ENCODE measurements at regions not wholly inside any gene's neighbourhood (a gene's known extent, or its start where the extent isn't known, plus 50 kb on each side); places are given as distances from the start of the nearest gene placed in this dataset.

DNA sequence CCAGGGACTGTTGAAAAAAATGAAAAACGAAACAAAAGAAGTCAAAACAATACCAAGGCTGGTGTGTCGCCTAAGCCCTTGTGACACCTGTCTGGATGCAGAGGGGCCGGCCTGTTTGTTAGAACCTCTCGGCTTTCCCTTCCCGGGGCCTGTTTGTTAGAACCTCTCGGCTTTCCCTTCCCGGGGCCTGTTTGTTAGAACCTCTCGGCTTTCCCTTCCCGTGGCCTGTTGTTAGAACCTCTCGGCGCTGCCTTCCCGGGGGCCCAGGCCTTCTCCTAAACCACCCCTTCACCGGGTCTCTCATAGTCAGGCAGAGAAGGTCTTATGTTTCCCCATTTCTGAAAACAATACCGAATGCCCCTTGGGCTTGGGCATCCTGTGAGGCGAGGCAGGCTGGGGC lies 180.0 kb downstream of the BANP start:
- no peak overlapping the region for H2BK12ac ChIP-seq (ENCODE audit: low read length in 2 of 2)
- no peak overlapping the region for H2AFZ ChIP-seq (ENCODE audit: low read depth, low read length)
- no peak for DNase-seq
- no peak overlapping the region for H2BK5ac ChIP-seq (ENCODE audit: low read depth, low read length, poor library complexity, severe bottlenecking)
- H3K4me1 ChIP-seq (ENCODE audit: control insufficient read depth, insufficient read depth, low read depth, low read length), result no peaks in the 10 kb centered on the region
- H2BK120ac ChIP-seq (ENCODE audit: low read depth, low read length), result no peak overlapping the region
- H4K91ac ChIP-seq (ENCODE audit: low read length), result peak overlapping the region; percentile 61
- no peaks in the 10 kb centered on the region for H3K79me1 ChIP-seq (replicated peaks; ENCODE audit: low read length, poor library complexity, severe bottlenecking)
- H2AK5ac ChIP-seq (ENCODE audit: low read length, severe bottlenecking), result no peak overlapping the region
- H3K4me3 ChIP-seq (ENCODE audit: insufficient read depth in 1 of 2, low read depth in 1 of 2, low read length in 2 of 2), result no peak overlapping the region
- peaks cover 0 to 32% of the 10 kb centered on the region in 2 experiments for H3K27me3 ChIP-seq (ENCODE audit: control insufficient read depth in 1 of 2, insufficient read depth in 1 of 2, low read length in 2 of 2)
- no peak overlapping the region for H2BK15ac ChIP-seq (ENCODE audit: low read depth, poor library complexity, severe bottlenecking)
- no peak overlapping the region for H3K4me2 ChIP-seq (ENCODE audit: low read length, poor library complexity, severe bottlenecking)
- no peak overlapping the region for H3K18ac ChIP-seq (ENCODE audit: low read depth in 1 of 2, low read length in 2 of 2)
- H4K8ac ChIP-seq (ENCODE audit: low read length), result no peak overlapping the region
- H3K27ac ChIP-seq (ENCODE audit: low read length, poor library complexity, severe bottlenecking), result no peak overlapping the region
- H3K9ac ChIP-seq (ENCODE audit: low read length), result no peak overlapping the region
- no peaks in the 10 kb centered on the region for H3K9me3 ChIP-seq (ENCODE audit: control insufficient read depth, low read length)
- H3K23ac ChIP-seq (ENCODE audit: low read length in 2 of 2), result no peak overlapping the region
- peak overlapping the region in 1 of 2 experiments; percentile 60 for H3K4ac ChIP-seq (ENCODE audit: low read depth in 1 of 2, low read length in 2 of 2)
- 92% methylated on average over 15 of the region's 15 CpGs for WGBS
- peak overlapping the region in 1 of 2 experiments; percentile 4 for H3K14ac ChIP-seq (ENCODE audit: low read length in 2 of 2)
- peaks cover 0 to 3% of the 10 kb centered on the region in 2 experiments for H3K36me3 ChIP-seq (ENCODE audit: control insufficient read depth in 1 of 2, insufficient read depth in 2 of 2, low read depth in 1 of 2, low read length in 2 of 2)

GRCh38 chr16:88131966-88132365 lies 180.7 kb downstream of the BANP start:
- H2AK5ac ChIP-seq (ENCODE audit: low read length, severe bottlenecking), result no peak overlapping the region
- no peak overlapping the region for H4K91ac ChIP-seq (ENCODE audit: low read length)
- no peak overlapping the region for H2BK15ac ChIP-seq (ENCODE audit: low read depth, poor library complexity, severe bottlenecking)
- no peaks in the 10 kb centered on the region for H3K4me1 ChIP-seq (ENCODE audit: control insufficient read depth, insufficient read depth, low read depth, low read length)
- no peaks in the 10 kb centered on the region for H3K79me1 ChIP-seq (replicated peaks; ENCODE audit: low read length, poor library complexity, severe bottlenecking)
- H3K9me3 ChIP-seq (ENCODE audit: control insufficient read depth, low read length), result no peaks in the 10 kb centered on the region
- peaks cover 0 to 32% of the 10 kb centered on the region in 2 experiments for H3K27me3 ChIP-seq (ENCODE audit: control insufficient read depth in 1 of 2, insufficient read depth in 1 of 2, low read length in 2 of 2)
- H2BK12ac ChIP-seq (ENCODE audit: low read length in 2 of 2), result no peak overlapping the region
- H4K8ac ChIP-seq (ENCODE audit: low read length), result no peak overlapping the region
- H3K36me3 ChIP-seq (ENCODE audit: control insufficient read depth in 1 of 2, insufficient read depth in 2 of 2, low read depth in 1 of 2, low read length in 2 of 2), result peaks cover 0 to 3% of the 10 kb centered on the region in 2 experiments
- H3K14ac ChIP-seq (ENCODE audit: low read length in 2 of 2), result no peak overlapping the region
- H3K9ac ChIP-seq (ENCODE audit: low read length), result no peak overlapping the region
- H3K4ac ChIP-seq (ENCODE audit: low read depth in 1 of 2, low read length in 2 of 2), result no peak overlapping the region
- no peak for DNase-seq
- no peak overlapping the region for H3K23ac ChIP-seq (ENCODE audit: low read length in 2 of 2)
- H2BK5ac ChIP-seq (ENCODE audit: low read depth, low read length, poor library complexity, severe bottlenecking), result no peak overlapping the region
- H3K4me2 ChIP-seq (ENCODE audit: low read length, poor library complexity, severe bottlenecking), result no peak overlapping the region
- H2AFZ ChIP-seq (ENCODE audit: low read depth, low read length), result no peak overlapping the region
- H3K18ac ChIP-seq (ENCODE audit: low read depth in 1 of 2, low read length in 2 of 2), result no peak overlapping the region
- H2BK120ac ChIP-seq (ENCODE audit: low read depth, low read length), result no peak overlapping the region
- WGBS, result 94% methylated on average over 26 of the region's 26 CpGs
- no peak overlapping the region for H3K4me3 ChIP-seq (ENCODE audit: insufficient read depth in 1 of 2, low read depth in 1 of 2, low read length in 2 of 2)
- no peak overlapping the region for H3K27ac ChIP-seq (ENCODE audit: low read length, poor library complexity, severe bottlenecking)

DNA sequence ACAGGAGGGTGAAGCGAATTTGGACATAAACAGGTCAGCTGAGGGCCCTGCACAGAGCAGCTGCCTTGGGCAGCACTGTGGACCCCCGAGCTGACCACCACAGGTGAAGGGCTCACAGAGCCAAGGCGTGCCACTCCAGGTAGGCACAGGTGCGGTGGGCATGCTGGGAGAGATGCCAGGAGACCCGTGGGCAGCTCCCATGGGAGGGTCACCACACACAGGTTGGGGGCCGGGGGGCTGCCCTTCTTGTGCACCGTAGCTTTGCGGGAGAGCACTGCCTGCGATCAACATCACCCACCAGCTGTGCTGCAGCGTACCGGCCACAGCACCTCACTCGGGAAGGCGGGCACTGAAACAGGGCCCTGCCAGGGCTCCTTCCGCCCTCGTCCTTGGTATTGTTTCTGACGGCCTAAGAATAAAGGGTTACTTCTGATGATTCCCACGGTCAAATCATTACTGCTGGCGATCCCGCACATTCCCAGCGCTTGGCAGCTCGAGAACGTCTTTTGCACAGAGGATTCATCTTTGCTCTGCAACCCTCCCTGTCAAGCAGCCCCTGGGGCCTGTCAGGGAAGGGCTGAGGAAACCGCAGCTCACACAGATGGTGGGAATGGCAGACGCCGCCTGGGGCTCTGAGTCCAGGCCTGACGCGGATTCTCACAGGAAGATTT lies 181.7 kb downstream of the BANP start:
- H3K27ac ChIP-seq (ENCODE audit: low read length, poor library complexity, severe bottlenecking), result no peak overlapping the region
- H3K9me3 ChIP-seq (ENCODE audit: control insufficient read depth, low read length), result no peaks in the 10 kb centered on the region
- H3K23ac ChIP-seq (ENCODE audit: low read length in 2 of 2), result peak overlapping the region in 1 of 2 experiments; percentile 17
- H3K4me1 ChIP-seq (ENCODE audit: control insufficient read depth, insufficient read depth, low read depth, low read length), result no peaks in the 10 kb centered on the region
- H3K4me3 ChIP-seq (ENCODE audit: insufficient read depth in 1 of 2, low read depth in 1 of 2, low read length in 2 of 2), result no peak overlapping the region
- 93% methylated on average over 23 of the region's 27 CpGs for WGBS
- peaks cover 0 to 3% of the 10 kb centered on the region in 2 experiments for H3K36me3 ChIP-seq (ENCODE audit: control insufficient read depth in 1 of 2, insufficient read depth in 2 of 2, low read depth in 1 of 2, low read length in 2 of 2)
- H4K8ac ChIP-seq (ENCODE audit: low read length), result no peak overlapping the region
- H3K79me1 ChIP-seq (replicated peaks; ENCODE audit: low read length, poor library complexity, severe bottlenecking), result no peaks in the 10 kb centered on the region
- H3K9ac ChIP-seq (ENCODE audit: low read length), result no peak overlapping the region
- H2AK5ac ChIP-seq (ENCODE audit: low read length, severe bottlenecking), result no peak overlapping the region
- no peak overlapping the region for H3K4me2 ChIP-seq (ENCODE audit: low read length, poor library complexity, severe bottlenecking)
- no peak overlapping the region for H2BK120ac ChIP-seq (ENCODE audit: low read depth, low read length)
- no peak overlapping the region for H3K18ac ChIP-seq (ENCODE audit: low read depth in 1 of 2, low read length in 2 of 2)
- H2BK12ac ChIP-seq (ENCODE audit: low read length in 2 of 2), result no peak overlapping the region
- no peak overlapping the region for H2AFZ ChIP-seq (ENCODE audit: low read depth, low read length)
- H2BK5ac ChIP-seq (ENCODE audit: low read depth, low read length, poor library complexity, severe bottlenecking), result no peak overlapping the region
- H3K4ac ChIP-seq (ENCODE audit: low read depth in 1 of 2, low read length in 2 of 2), result no peak overlapping the region
- no peak overlapping the region for H2BK15ac ChIP-seq (ENCODE audit: low read depth, poor library complexity, severe bottlenecking)
- H3K14ac ChIP-seq (ENCODE audit: low read length in 2 of 2), result peak overlapping the region in 1 of 2 experiments; percentile 74
- DNase-seq, result no peak
- peaks cover 0 to 32% of the 10 kb centered on the region in 2 experiments for H3K27me3 ChIP-seq (ENCODE audit: control insufficient read depth in 1 of 2, insufficient read depth in 1 of 2, low read length in 2 of 2)
- peak overlapping the region; percentile 41 for H4K91ac ChIP-seq (ENCODE audit: low read length)

GRCh38 chr16:88133507-88133843 lies 182.2 kb downstream of the BANP start:
- Histone ChIP-seq H3K4me3 (ENCODE audit: insufficient read depth in 1 of 2, low read depth in 1 of 2, low read length in 2 of 2) (no peak overlapping the region), H3K4me1 (ENCODE audit: control insufficient read depth, insufficient read depth, low read depth, low read length) (no peaks in the 10 kb centered on the region), H2BK120ac (ENCODE audit: low read depth, low read length) (no peak overlapping the region), H3K23ac (ENCODE audit: low read length in 2 of 2) (no peak overlapping the region), H2AFZ (ENCODE audit: low read depth, low read length) (no peak overlapping the region), H2BK15ac (ENCODE audit: low read depth, poor library complexity, severe bottlenecking) (no peak overlapping the region), H3K18ac (ENCODE audit: low read depth in 1 of 2, low read length in 2 of 2) (no peak overlapping the region), H3K4me2 (ENCODE audit: low read length, poor library complexity, severe bottlenecking) (no peak overlapping the region), H3K27ac (ENCODE audit: low read length, poor library complexity, severe bottlenecking) (no peak overlapping the region), H2BK12ac (ENCODE audit: low read length in 2 of 2) (no peak overlapping the region), H3K79me1 (replicated peaks; ENCODE audit: low read length, poor library complexity, severe bottlenecking) (no peaks in the 10 kb centered on the region), H3K14ac (ENCODE audit: low read length in 2 of 2) (no peak overlapping the region), H3K27me3 (ENCODE audit: control insufficient read depth in 1 of 2, insufficient read depth in 1 of 2, low read length in 2 of 2) (peaks cover 0 to 30% of the 10 kb centered on the region in 2 experiments), H3K4ac (ENCODE audit: low read depth in 1 of 2, low read length in 2 of 2) (no peak overlapping the region), H3K9me3 (ENCODE audit: control insufficient read depth, low read length) (no peaks in the 10 kb centered on the region), H4K91ac (ENCODE audit: low read length) (no peak overlapping the region), H3K36me3 (ENCODE audit: control insufficient read depth in 1 of 2, insufficient read depth in 2 of 2, low read depth in 1 of 2, low read length in 2 of 2) (peaks cover 0 to 3% of the 10 kb centered on the region in 2 experiments), H4K8ac (ENCODE audit: low read length) (no peak overlapping the region), H2BK5ac (ENCODE audit: low read depth, low read length, poor library complexity, severe bottlenecking) (no peak overlapping the region), H3K9ac (ENCODE audit: low read length) (no peak overlapping the region), H2AK5ac (ENCODE audit: low read length, severe bottlenecking) (no peak overlapping the region)
- DNase-seq, result no peak
- 98% methylated on average over 4 of the region's 4 CpGs for WGBS
